ENCODE measurements at regions not wholly inside any gene's neighbourhood (a gene's known extent, or its start where the extent isn't known, plus 50 kb on each side); places are given as distances from the start of the nearest gene placed in this dataset.

- TF ChIP-seq CTCF (IDR thresholded peaks at IDR 0.05 in 8 of 11, conservative IDR thresholded peaks at IDR 0.05 in 3 of 11) (no peak), POLR2A (IDR thresholded peaks at IDR 0.05) (no peak), POLR2AphosphoS5 (IDR thresholded peaks at IDR 0.05) (no peak)
Measured at GRCh38 chr4:157918036-157918832, 254.6 kb downstream of the GASK1B start.

Data from spleen (tissue), 7 donors.